Neuronal stem cell (in vitro differentiated cells): ENCODE measurements at regions not wholly inside any gene's neighbourhood (a gene's known extent, or its start where the extent isn't known, plus 50 kb on each side); places are given as distances from the start of the nearest gene placed in this dataset.
A peak's percentile ranks its signal among the peaks of the same experiment; 100 is the strongest.

Source experiments
- DNase-seq: peaks from one replicate; pipeline ENCODE4 v3.0.0-alpha.2; 2013; ENCODE audit warnings: low spot score
- H2AFZ ChIP-seq: one replicate; pipeline ENCODE4 v1.6.1; 2013; ENCODE audit warnings: mild to moderate bottlenecking, low read length, inconsistent platforms
- H2AK5ac ChIP-seq: 2 replicates; pipeline ENCODE4 v1.6.1; 2013; ENCODE audit warnings: low read depth, mild to moderate bottlenecking, inconsistent platforms, low read length, moderate library complexity, mixed read lengths
- H2BK120ac ChIP-seq: 2 replicates; pipeline ENCODE4 v1.6.1; 2013; ENCODE audit warnings: low read depth, mild to moderate bottlenecking, inconsistent platforms, low read length, moderate library complexity, mixed read lengths
- H2BK12ac ChIP-seq: one replicate; pipeline ENCODE4 v1.6.1; 2013; ENCODE audit warnings: low read length, inconsistent platforms
- H2BK15ac ChIP-seq: 2 replicates; pipeline ENCODE4 v1.6.1; 2013; ENCODE audit warnings: mild to moderate bottlenecking, low read length, inconsistent platforms, mixed read lengths
- H2BK5ac ChIP-seq: one replicate; pipeline ENCODE4 v1.6.1; 2013; ENCODE audit warnings: inconsistent platforms, mild to moderate bottlenecking, low read length, moderate library complexity
- H3K14ac ChIP-seq: one replicate; pipeline ENCODE4 v1.6.1; 2013; ENCODE audit warnings: low read length, inconsistent platforms
- H3K18ac ChIP-seq: 2 replicates; pipeline ENCODE4 v1.6.1; 2013; ENCODE audit warnings: low read length, inconsistent platforms
- H3K23ac ChIP-seq: 2 replicates; pipeline ENCODE4 v1.6.1; 2013; ENCODE audit warnings: low read depth, mild to moderate bottlenecking, mixed read lengths, low read length, inconsistent platforms; ENCODE audit not compliant: poor library complexity
- H3K27ac ChIP-seq: replicated peaks from 3 replicates; pipeline ENCODE4 v1.5.1; 2013; ENCODE audit warnings: low read length, inconsistent platforms
- H3K27me3 ChIP-seq, 3 experiments: 2 replicates each; pipeline ENCODE4 v1.6.1; 2013; ENCODE audit warnings: low read length in 3 of 3, mild to moderate bottlenecking in 2 of 3, inconsistent platforms in 1 of 3, low read depth in 1 of 3, mixed read lengths in 1 of 3, moderate library complexity in 1 of 3; ENCODE audit not compliant: control insufficient read depth in 3 of 3, insufficient read depth in 3 of 3
- H3K36me3 ChIP-seq, 2 donors: replicated peaks in 1 of 2; 2 replicates each; pipeline ENCODE4 v1.6.1; 2013; ENCODE audit warnings: low read length in 2 of 2; ENCODE audit not compliant: control insufficient read depth in 2 of 2, insufficient read depth in 2 of 2
- H3K4ac ChIP-seq: 2 replicates; pipeline ENCODE4 v1.6.1; 2013; ENCODE audit warnings: inconsistent platforms, mild to moderate bottlenecking, low read length, moderate library complexity
- H3K4me1 ChIP-seq, 2 donors: 1 replicate in 1 of 2; 2 replicates in 1 of 2; pipeline ENCODE4 v1.6.1; 2013; ENCODE audit warnings: low read length in 2 of 2, low read depth in 1 of 2; ENCODE audit not compliant: control insufficient read depth in 2 of 2, insufficient read depth in 1 of 2
- H3K4me2 ChIP-seq: one replicate; pipeline ENCODE4 v1.6.1; 2013; ENCODE audit warnings: mild to moderate bottlenecking, low read length, inconsistent platforms; ENCODE audit not compliant: insufficient read depth, poor library complexity, severe bottlenecking
- H3K4me3 ChIP-seq, 2 donors: 2 replicates each; pipeline ENCODE4 v1.5.1; 2013; ENCODE audit warnings: low read length in 2 of 2, mild to moderate bottlenecking in 2 of 2, inconsistent platforms in 1 of 2, moderate library complexity in 1 of 2
- H3K79me1 ChIP-seq: one replicate; pipeline ENCODE4 v1.6.1; 2013; ENCODE audit warnings: low read depth, mild to moderate bottlenecking, inconsistent platforms, low read length, moderate library complexity
- H3K9ac ChIP-seq: one replicate; pipeline ENCODE4 v1.6.1; 2013; ENCODE audit warnings: mild to moderate bottlenecking, low read depth, low read length, inconsistent platforms; ENCODE audit not compliant: poor library complexity
- H3K9me3 ChIP-seq, 2 donors: replicated peaks in 1 of 2; 2 replicates each; pipeline versions ENCODE3 to v1.6.1; 2013; ENCODE audit warnings: low read length in 2 of 2, mild to moderate bottlenecking in 2 of 2, inconsistent platforms in 1 of 2, low read depth in 1 of 2, mixed read lengths in 1 of 2, moderate library complexity in 1 of 2; ENCODE audit not compliant: control insufficient read depth in 2 of 2, insufficient read depth in 1 of 2
- H4K8ac ChIP-seq: one replicate; pipeline ENCODE4 v1.6.1; 2013; ENCODE audit warnings: low read depth, mild to moderate bottlenecking, inconsistent platforms, low read length, moderate library complexity
- H4K91ac ChIP-seq: one replicate; pipeline ENCODE4 v1.6.1; 2013; ENCODE audit warnings: low read length, low read depth, mild to moderate bottlenecking, inconsistent platforms; ENCODE audit not compliant: poor library complexity
- WGBS, 2 donors: extraction: QIAGEN DNeasy Blood & Tissue Kit; methylation state at CpG; one replicate each; pipeline ENCODE4 v1.1.7; 2013; ENCODE audit warnings: missing lambda C conversion rate in 2 of 2, mixed read lengths in 1 of 2; ENCODE audit not compliant: insufficient read length in 2 of 2, insufficient replicate concordance in 1 of 2; ENCODE audit errors: extremely low coverage in 2 of 2; 5-methylcytosine and 5-hydroxymethylcytosine counted together

DNA sequence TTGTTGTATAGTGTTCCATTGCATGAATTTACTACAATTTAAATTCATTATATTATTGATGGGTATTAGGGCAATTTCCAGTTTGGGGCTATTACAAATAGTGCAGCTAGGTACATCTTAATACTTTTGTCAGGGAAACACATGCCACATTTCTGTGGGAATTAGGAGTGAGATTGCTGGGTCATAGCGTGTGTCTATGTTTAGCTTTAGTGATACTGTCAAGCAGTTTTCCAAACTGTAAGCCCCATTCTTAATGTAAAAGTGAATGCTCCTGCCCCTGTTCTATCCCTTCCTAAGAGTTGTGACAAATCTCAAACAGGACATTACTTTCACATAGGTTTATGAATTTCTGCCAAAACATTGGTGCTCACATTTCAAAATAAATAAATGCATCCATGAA, 184.5 kb upstream of the ANKRD28 start:
- no peak overlapping the region for H3K9ac ChIP-seq
- H2AFZ ChIP-seq, result no peak overlapping the region
- H3K27ac ChIP-seq, result peak overlapping the region; percentile 16
- H3K4ac ChIP-seq, result no peak overlapping the region
- H2BK5ac ChIP-seq, result no peak overlapping the region
- H3K4me1 ChIP-seq, result peaks cover 0 to 8% of the 10 kb centered on the region in 2 donors
- H3K23ac ChIP-seq, result no peak overlapping the region
- no peaks in the 10 kb centered on the region for H3K27me3 ChIP-seq
- H3K14ac ChIP-seq, result no peak overlapping the region
- H2BK120ac ChIP-seq, result no peak overlapping the region
- H3K4me3 ChIP-seq, result no peak overlapping the region
- H3K36me3 ChIP-seq, result no peaks in the 10 kb centered on the region
- no peak overlapping the region for H2BK15ac ChIP-seq
- H3K18ac ChIP-seq, result no peak overlapping the region
- no peaks in the 10 kb centered on the region for H3K9me3 ChIP-seq
- no CpG with 5 or more reads among the region's 1 CpG for WGBS, 2 donors
- H3K4me2 ChIP-seq, result no peak overlapping the region
- no peak overlapping the region for H4K91ac ChIP-seq
- H2AK5ac ChIP-seq, result no peak overlapping the region
- no peaks in the 10 kb centered on the region for H3K79me1 ChIP-seq
- H4K8ac ChIP-seq, result no peak overlapping the region
- DNase-seq, result no peak
- H2BK12ac ChIP-seq, result no peak overlapping the region

DNA sequence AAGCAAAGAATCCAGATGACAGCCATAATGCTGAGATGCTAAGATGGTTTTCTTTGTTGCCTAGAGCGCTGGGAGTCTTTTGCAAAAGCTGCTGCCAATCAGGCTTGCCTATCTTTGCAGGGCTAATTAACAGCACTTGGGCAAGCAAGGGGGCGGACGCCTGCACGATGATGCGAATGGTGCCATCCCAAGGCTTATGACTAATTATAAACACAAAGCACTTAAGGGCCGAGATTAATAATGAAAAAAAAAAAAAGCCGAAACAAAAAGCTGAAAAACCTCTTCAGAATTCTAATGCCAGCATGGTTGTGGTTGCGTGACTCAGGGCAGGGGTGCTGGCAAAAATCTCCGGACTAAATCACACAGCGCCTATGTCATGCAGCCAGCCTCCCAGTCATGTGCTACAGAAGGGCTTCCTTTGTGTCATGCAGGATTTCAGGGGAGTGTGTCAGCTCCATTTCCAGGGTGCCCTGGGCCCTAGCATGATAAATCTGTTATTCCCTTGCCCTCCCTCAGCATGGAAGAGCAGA, 185.0 kb upstream of the ANKRD28 start:
- Histone ChIP-seq H2BK120ac (no peak overlapping the region), H3K14ac (no peak overlapping the region), H3K9me3 (no peaks in the 10 kb centered on the region), H3K23ac (no peak overlapping the region), H2AFZ (peak overlapping the region; percentile 30), H3K4ac (no peak overlapping the region), H3K4me2 (no peak overlapping the region), H4K8ac (no peak overlapping the region), H2BK15ac (no peak overlapping the region), H2AK5ac (no peak overlapping the region), H3K27me3 (no peaks in the 10 kb centered on the region), H3K79me1 (no peaks in the 10 kb centered on the region), H3K27ac (peak overlapping the region; percentile 61), H3K36me3 (no peaks in the 10 kb centered on the region), H3K9ac (no peak overlapping the region), H4K91ac (no peak overlapping the region), H2BK12ac (no peak overlapping the region), H2BK5ac (no peak overlapping the region), H3K4me3 (no peak overlapping the region), H3K4me1 (peaks cover 0 to 8% of the 10 kb centered on the region in 2 donors), H3K18ac (no peak overlapping the region)
- DNase-seq, result peak; percentile 39
- WGBS, 2 donors, result no CpG with 5 or more reads among the region's 10 CpGs

DNA sequence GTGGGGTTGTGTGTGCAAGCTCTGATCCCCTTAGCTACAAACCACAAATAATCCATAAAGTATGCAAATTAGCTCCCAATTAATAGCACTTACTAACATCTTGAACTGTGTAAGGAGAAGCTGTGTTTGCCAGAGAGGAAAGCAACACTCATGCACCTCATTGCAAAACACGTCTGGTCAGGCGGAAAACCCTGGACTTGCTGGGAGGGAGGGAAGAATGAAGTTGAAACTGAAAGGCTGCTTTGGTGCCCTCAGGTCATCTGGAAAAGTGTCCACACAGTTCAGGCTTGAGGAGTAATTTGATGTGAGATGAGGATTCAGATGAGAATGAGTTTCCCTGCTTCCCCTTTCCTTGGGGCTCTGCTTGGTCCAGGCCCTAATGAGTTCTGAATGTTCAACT, 185.5 kb upstream of the ANKRD28 start:
- Histone ChIP-seq H3K36me3 (no peaks in the 10 kb centered on the region), H2BK120ac (no peak overlapping the region), H3K4me3 (no peak overlapping the region), H3K23ac (no peak overlapping the region), H3K79me1 (no peaks in the 10 kb centered on the region), H3K14ac (no peak overlapping the region), H4K8ac (no peak overlapping the region), H3K4ac (no peak overlapping the region), H2BK12ac (no peak overlapping the region), H3K4me2 (no peak overlapping the region), H4K91ac (no peak overlapping the region), H3K9ac (no peak overlapping the region), H2BK15ac (no peak overlapping the region), H3K27me3 (no peaks in the 10 kb centered on the region), H3K4me1 (peaks cover 0 to 8% of the 10 kb centered on the region in 2 donors), H2AK5ac (no peak overlapping the region), H2AFZ (peak overlapping the region; percentile 30), H3K27ac (peak overlapping the region; percentile 61), H3K9me3 (no peaks in the 10 kb centered on the region), H3K18ac (no peak overlapping the region), H2BK5ac (no peak overlapping the region)
- WGBS, 2 donors, result no CpG with 5 or more reads among the region's 2 CpGs
- DNase-seq, result peak; percentile 4

- no peak overlapping the region for H3K9ac ChIP-seq
- H3K36me3 ChIP-seq, result no peaks in the 10 kb centered on the region
- H3K27ac ChIP-seq, result peak overlapping the region; percentile 61
- H3K23ac ChIP-seq, result no peak overlapping the region
- no CpG with 5 or more reads among the region's 1 CpG for WGBS, 2 donors
- H3K4me1 ChIP-seq, result peaks cover 0 to 8% of the 10 kb centered on the region in 2 donors
- no peak overlapping the region for H2AK5ac ChIP-seq
- H3K4ac ChIP-seq, result no peak overlapping the region
- no peak overlapping the region for H4K8ac ChIP-seq
- H3K18ac ChIP-seq, result no peak overlapping the region
- no peaks in the 10 kb centered on the region for H3K27me3 ChIP-seq
- H4K91ac ChIP-seq, result no peak overlapping the region
- H3K9me3 ChIP-seq, result no peaks in the 10 kb centered on the region
- no peak overlapping the region for H2BK12ac ChIP-seq
- DNase-seq, result no peak
- no peaks in the 10 kb centered on the region for H3K79me1 ChIP-seq
- no peak overlapping the region for H2AFZ ChIP-seq
- H2BK5ac ChIP-seq, result no peak overlapping the region
- no peak overlapping the region for H2BK15ac ChIP-seq
- H3K4me3 ChIP-seq, result no peak overlapping the region
- H3K4me2 ChIP-seq, result no peak overlapping the region
- no peak overlapping the region for H3K14ac ChIP-seq
- H2BK120ac ChIP-seq, result no peak overlapping the region
These were observed 185.9 kb upstream of the ANKRD28 start for GRCh38 chr3:15983693-15984092.
